IMR-90 (cell line): ENCODE measurements at regions not wholly inside any gene's neighbourhood (a gene's known extent, or its start where the extent isn't known, plus 50 kb on each side); places are given as distances from the start of the nearest gene placed in this dataset.

Source experiments
- CHD1 ChIP-seq: IDR thresholded peaks from 2 replicates; pipeline ENCODE4 v1.6.1; 2012; ENCODE audit warnings: low read depth, low read length, improper control_type of control experiment
- CTCF ChIP-seq: conservative IDR thresholded peaks from 2 replicates; pipeline ENCODE4 v1.5.1; 2012; ENCODE audit warnings: mild to moderate bottlenecking, low read depth, low read length, improper control_type of control experiment
- MAZ ChIP-seq: IDR thresholded peaks from 2 replicates; pipeline ENCODE4 v1.6.1; 2012; ENCODE audit warnings: low read depth, mild to moderate bottlenecking, low read length, improper control_type of control experiment, moderate library complexity, borderline replicate concordance
- POLR2A ChIP-seq: IDR thresholded peaks from 2 replicates; pipeline ENCODE4 v1.6.1; 2012; ENCODE audit warnings: mild to moderate bottlenecking, low read depth, low read length
- RAD21 ChIP-seq: IDR thresholded peaks from 2 replicates; pipeline ENCODE4 v1.6.1; 2012; ENCODE audit warnings: low read length, improper control_type of control experiment

DNA sequence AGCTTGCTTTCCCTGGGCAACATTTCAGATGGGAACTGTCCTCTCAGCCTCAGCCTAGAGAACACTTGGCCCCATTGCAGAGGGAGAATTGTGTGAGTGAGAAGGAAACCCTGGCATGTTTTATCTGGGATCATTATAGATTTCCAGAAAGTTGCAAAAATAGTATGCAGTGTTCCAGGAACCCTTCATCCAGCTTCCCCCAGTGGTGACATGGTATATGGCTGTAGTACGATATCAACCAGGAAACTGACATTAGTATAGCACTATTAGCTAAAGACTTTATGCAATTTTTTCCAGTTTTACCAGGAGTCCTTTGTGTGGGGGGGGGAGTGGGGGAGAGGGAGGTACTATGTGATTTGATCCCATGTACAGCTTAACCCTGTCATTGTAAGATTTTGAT lies 166.2 kb upstream of the KBTBD8 start:
- no peak for TF ChIP-seq CTCF
- TF ChIP-seq POLR2A = no peak
- no peak for TF ChIP-seq CHD1
- TF ChIP-seq MAZ = no peak
- no peak for TF ChIP-seq RAD21
